RKO (cell line): ENCODE measurements at regions not wholly inside any gene's neighbourhood (a gene's known extent, or its start where the extent isn't known, plus 50 kb on each side); places are given as distances from the start of the nearest gene placed in this dataset.
"Not testable (repeated sequence)": the region's sequence is repeated elsewhere in the genome, so short reads cannot be mapped to it uniquely, and the experiment has no call there.

ENCODE experiments used
- DNase-seq: peaks from one replicate; pipeline ENCODE4 v3.0.0-alpha.2; 2016; ENCODE audit warnings: low spot score

DNA sequence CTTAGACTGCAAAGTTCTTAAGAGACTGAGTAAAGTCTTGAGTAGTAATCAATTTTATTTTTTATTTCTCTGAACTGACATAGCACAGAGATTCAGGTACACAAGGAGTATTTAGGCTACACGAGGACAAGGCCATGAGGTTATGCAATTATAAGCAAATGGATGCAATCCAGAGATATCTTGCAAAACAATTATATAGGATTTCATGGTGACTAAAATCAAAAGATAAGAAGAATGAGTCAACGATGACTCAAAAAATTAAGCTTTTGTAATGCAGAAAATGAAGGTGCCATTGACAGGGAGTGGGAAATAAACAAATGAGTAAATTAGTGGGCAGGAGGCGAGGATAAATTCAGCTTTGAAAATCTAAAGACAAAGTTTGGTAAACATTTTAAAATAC is 66.7 kb upstream of the MYO3A start:
- DNase-seq: peak; percentile 50

DNA sequence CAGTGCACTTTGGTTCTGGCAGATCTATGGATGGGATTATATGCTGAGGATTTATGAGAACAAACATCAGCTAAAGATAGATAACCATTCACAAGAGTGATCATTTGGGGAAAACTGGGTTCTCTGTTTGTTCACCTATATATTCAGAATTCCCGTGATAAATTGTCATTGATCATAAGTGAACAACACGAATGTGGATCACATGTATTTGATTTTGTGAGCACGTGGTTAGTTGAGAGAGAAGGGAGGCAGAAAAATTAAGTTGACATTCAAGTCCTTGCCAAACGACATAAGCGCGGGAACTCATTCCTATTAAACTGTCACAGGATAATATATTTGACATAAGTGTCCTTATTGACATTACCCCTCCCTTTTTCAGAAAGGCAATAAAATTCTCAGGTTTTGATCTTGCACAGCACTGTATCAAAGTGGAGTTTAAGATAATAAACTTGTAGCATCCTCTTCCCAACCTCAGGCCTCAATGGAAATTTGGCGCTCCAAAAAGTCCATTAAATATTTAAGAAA is 64.9 kb upstream of the MYO3A start:
- DNase-seq: no peak

DNA sequence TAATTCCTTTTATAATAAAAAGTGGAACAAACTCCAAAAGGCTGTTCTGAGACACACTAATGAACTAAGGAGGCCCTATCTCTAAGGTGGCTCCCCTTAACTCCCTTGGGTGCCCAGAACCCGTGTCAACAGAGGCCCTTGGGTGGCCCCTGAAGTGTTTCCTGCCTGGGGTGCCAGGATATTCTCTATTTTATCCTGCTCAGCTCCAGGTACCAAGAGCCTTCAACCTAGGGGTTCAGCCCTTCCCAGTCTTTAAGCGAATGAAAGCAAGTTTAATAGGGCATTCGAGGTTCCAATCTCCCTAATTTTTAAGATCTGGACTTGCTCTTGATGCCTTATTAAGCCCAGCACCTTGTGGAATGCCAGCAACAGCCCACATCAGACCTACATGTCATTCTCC is 64.4 kb upstream of the MYO3A start:
- no peak for DNase-seq

DNA sequence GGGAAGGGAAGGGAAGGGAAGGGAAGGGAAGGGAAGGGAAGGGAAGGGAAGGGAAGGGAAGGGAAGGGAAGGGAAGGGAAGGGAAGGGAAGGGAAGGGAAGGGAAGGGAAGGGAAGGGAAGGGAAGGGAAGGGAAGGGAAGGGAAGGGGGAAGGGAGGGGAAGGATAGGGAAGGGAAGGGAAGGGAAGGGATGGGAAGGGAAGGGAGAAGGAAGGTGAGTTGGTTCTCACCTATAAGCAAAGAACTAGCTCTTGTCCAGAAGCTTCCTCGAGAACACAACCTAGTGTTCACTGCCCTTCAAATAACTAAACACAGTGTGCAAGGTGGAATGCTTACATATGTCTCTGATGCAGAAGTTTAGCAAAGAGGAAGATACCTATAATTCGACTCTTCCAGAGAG is 59.6 kb upstream of the MYO3A start:
- not testable (repeated sequence) for DNase-seq

DNA sequence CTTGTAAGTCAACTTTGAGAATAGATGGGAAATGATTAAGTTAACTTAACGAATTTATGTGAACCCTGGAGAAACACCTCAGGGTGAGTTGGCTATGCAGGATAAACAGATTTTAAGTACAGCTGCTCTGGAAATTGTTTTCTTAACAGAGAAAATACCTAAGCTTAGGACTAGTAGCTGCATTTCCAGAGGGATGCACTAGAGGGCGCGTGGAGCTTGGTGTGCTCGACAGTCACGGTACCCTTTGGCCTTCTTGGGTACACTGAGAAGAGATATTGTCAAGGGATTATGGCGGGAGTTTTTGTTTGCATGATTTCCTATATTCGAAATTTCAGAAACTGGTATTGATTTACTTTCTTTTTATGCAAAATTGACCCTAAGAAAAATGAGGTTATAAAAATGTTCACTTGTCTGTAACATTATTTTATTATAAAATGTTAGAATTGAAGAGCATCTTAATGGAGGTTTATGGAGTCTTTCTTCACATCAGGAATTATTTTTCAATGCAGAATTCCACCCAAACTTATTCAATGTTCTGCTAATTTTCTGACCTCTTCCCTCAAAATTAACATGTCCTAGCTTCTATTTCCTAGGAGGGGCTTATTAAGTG is 58.4 kb upstream of the MYO3A start:
- peak; percentile 86 for DNase-seq

DNA sequence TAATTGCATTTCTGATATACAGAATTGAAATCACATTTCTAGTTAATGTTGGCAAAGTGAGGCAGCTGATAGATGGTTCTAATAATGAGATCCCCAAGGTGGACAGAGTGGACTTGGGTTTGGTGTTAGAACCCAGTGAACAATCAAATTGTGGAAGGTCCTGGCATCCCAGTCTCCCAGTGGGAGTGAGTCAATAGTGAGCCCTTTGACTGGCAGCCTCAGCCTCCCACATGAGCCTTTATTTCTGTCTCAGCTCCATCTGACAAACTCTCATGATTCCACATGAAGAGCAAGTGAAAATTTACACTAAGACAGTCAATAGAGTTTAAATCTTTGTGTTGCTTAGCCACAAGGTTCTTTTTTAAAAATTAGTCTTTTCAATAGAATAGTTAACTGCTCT is 56.7 kb upstream of the MYO3A start:
- no peak for DNase-seq
